ENCODE measurements at regions not wholly inside any gene's neighbourhood (a gene's known extent, or its start where the extent isn't known, plus 50 kb on each side); places are given as distances from the start of the nearest gene placed in this dataset.

DNA sequence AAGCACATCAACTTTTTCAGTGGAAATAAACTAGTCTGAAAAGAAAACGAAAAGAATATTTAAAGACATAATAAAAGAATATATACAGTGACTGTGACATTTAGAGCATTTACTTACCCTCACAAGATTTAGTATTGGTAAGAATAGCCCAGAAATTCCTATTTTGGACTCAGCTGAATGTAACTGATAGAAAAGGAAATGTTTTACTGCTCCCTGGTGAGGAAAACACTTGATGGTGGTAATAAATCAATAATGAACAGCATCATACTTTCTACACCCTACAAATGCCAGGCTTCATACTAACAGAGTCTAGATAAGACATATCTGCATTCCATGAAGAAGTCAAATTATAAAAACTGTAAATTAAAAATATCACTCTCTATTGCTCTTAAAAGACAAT, 753.5 kb upstream of the PCDH10 start:
- DNase-seq (no peak), ATAC-seq (no peak)
- no peak overlapping the region for H3K4me3 ChIP-seq
- H3K9me3 ChIP-seq, result no peaks in the 10 kb centered on the region
- 15% methylated on average over 1 of the region's 1 CpG for WGBS (ENCODE audit: insufficient coverage, low coverage, low lambda C conversion rate, missing lambda C conversion rate)
- no peaks in the 10 kb centered on the region for H3K36me3 ChIP-seq
- intact Hi-C loops (cut with DNase I), result no loop called here
- H3K27ac ChIP-seq, result no peak overlapping the region
- TF ChIP-seq, protein P1, sequence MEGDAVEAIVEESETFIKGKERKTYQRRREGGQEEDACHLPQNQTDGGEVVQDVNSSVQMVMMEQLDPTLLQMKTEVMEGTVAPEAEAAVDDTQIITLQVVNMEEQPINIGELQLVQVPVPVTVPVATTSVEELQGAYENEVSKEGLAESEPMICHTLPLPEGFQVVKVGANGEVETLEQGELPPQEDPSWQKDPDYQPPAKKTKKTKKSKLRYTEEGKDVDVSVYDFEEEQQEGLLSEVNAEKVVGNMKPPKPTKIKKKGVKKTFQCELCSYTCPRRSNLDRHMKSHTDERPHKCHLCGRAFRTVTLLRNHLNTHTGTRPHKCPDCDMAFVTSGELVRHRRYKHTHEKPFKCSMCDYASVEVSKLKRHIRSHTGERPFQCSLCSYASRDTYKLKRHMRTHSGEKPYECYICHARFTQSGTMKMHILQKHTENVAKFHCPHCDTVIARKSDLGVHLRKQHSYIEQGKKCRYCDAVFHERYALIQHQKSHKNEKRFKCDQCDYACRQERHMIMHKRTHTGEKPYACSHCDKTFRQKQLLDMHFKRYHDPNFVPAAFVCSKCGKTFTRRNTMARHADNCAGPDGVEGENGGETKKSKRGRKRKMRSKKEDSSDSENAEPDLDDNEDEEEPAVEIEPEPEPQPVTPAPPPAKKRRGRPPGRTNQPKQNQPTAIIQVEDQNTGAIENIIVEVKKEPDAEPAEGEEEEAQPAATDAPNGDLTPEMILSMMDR (IDR thresholded peaks at IDR 0.05), result no peak
- TF ChIP-seq POLR2A (IDR thresholded peaks at IDR 0.05), result no peak
- no peaks in the 10 kb centered on the region for H3K4me1 ChIP-seq
- H3K27me3 ChIP-seq, result no peaks in the 10 kb centered on the region

GRCh38 chr4:132396636-132397035, 752.5 kb upstream of the PCDH10 start:
- no peaks in the 10 kb centered on the region for H3K9me3 ChIP-seq
- intact Hi-C loops (cut with DNase I), result no loop called here
- no peaks in the 10 kb centered on the region for H3K4me1 ChIP-seq
- no peaks in the 10 kb centered on the region for H3K36me3 ChIP-seq
- ATAC-seq (no peak), DNase-seq (no peak)
- no peak overlapping the region for H3K27ac ChIP-seq
- H3K4me3 ChIP-seq, result no peak overlapping the region
- H3K27me3 ChIP-seq, result no peaks in the 10 kb centered on the region
- WGBS (ENCODE audit: insufficient coverage, low coverage, low lambda C conversion rate, missing lambda C conversion rate), result 47% methylated on average over 1 of the region's 1 CpG
- TF ChIP-seq POLR2A (IDR thresholded peaks at IDR 0.05), result no peak
- TF ChIP-seq, protein P1 (IDR thresholded peaks at IDR 0.05), result no peak

GRCh38 chr4:132417220-132417619, 731.9 kb upstream of the PCDH10 start:
- Histone ChIP-seq H3K4me1 (no peaks in the 10 kb centered on the region), H3K27me3 (no peaks in the 10 kb centered on the region), H3K27ac (no peak overlapping the region), H3K4me3 (no peak overlapping the region), H3K36me3 (no peaks in the 10 kb centered on the region), H3K9me3 (no peaks in the 10 kb centered on the region)
- DNase-seq (no peak), ATAC-seq (no peak)
- 43% methylated on average over 3 of the region's 3 CpGs for WGBS (ENCODE audit: insufficient coverage, low coverage, low lambda C conversion rate, missing lambda C conversion rate)
- TF ChIP-seq POLR2A (IDR thresholded peaks at IDR 0.05), result no peak
- intact Hi-C loops (cut with DNase I), result no loop called here

DNA sequence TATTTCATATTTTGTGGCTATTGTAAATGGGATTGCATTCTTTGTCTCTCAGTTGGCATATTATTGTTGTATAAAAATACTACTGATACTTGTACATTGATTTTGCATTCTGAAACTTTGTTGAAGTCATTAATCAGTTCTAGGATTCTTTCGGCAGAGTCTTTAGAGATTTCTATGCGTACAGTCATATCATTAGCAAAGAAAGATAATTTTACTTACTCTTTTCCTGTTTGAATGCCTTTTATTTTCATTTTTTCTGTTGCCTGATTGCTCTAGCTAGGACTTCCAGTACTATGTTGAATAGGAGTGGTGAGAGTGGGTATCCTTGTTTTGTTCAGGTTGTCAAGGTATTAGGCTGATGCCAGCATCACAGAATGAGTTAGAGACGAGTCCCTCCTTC, 722.0 kb upstream of the PCDH10 start:
- Histone ChIP-seq H3K9me3 (no peaks in the 10 kb centered on the region), H3K27ac (no peak overlapping the region), H3K27me3 (no peaks in the 10 kb centered on the region), H3K4me3 (no peak overlapping the region), H3K36me3 (no peaks in the 10 kb centered on the region), H3K4me1 (no peaks in the 10 kb centered on the region)
- TF ChIP-seq, protein P1 (IDR thresholded peaks at IDR 0.05), result no peak
- TF ChIP-seq POLR2A (IDR thresholded peaks at IDR 0.05), result no peak
- WGBS (ENCODE audit: insufficient coverage, low coverage, low lambda C conversion rate, missing lambda C conversion rate), result 27% methylated on average over 3 of the region's 3 CpGs
- DNase-seq (no peak), ATAC-seq (no peak)
- intact Hi-C loops (cut with DNase I), result no loop called here

GRCh38 chr4:132437117-132437516, 712.0 kb upstream of the PCDH10 start:
- Histone ChIP-seq H3K27ac (no peak overlapping the region), H3K4me3 (no peak overlapping the region), H3K4me1 (no peaks in the 10 kb centered on the region), H3K9me3 (no peaks in the 10 kb centered on the region), H3K27me3 (no peaks in the 10 kb centered on the region), H3K36me3 (no peaks in the 10 kb centered on the region)
- DNase-seq, result no peak
- TF ChIP-seq POLR2A (IDR thresholded peaks at IDR 0.05), result no peak
- TF ChIP-seq, protein P1 (IDR thresholded peaks at IDR 0.05), result no peak
- intact Hi-C loops (cut with DNase I), result no loop called here
- no peak for ATAC-seq

All from right lobe of liver (tissue), 6 donors.